ENCODE measurements at regions not wholly inside any gene's neighbourhood (a gene's known extent, or its start where the extent isn't known, plus 50 kb on each side); places are given as distances from the start of the nearest gene placed in this dataset.
"Not testable (repeated sequence)": the region's sequence is repeated elsewhere in the genome, so short reads cannot be mapped to it uniquely, and the experiment has no call there.

- H3K27ac ChIP-seq (ENCODE audit: low read depth, low read length), result no peak overlapping the region
- 41 to 61% (median 51%) methylated on average over 1 of the region's 1 CpG for WGBS, 3 donors
Observed at GRCh38 chr11:81253244-81253643, 1480.4 kb downstream of the FAM181B start.

- no peak overlapping the region for H3K27ac ChIP-seq (ENCODE audit: low read depth, low read length)
- 46 to 78% (median 61%) methylated on average over 3 of the region's 3 CpGs for WGBS, 3 donors
Observed at GRCh38 chr11:81246941-81247340, 1486.7 kb downstream of the FAM181B start.

- 73 to 83% (median 79%) methylated on average over 3 of the region's 3 CpGs for WGBS, 3 donors
- H3K27ac ChIP-seq (ENCODE audit: low read depth, low read length), result no peak overlapping the region
Observed at GRCh38 chr11:81245791-81246190, 1487.9 kb downstream of the FAM181B start.

- no peak overlapping the region for H3K27ac ChIP-seq (ENCODE audit: low read depth, low read length)
- 60 to 68% (median 65%) methylated on average over 5 of the region's 5 CpGs for WGBS, 3 donors
Observed at GRCh38 chr11:81241672-81242275, 1491.9 kb downstream of the FAM181B start.

GRCh38 chr11:81237139-81237538 lies 1496.5 kb downstream of the FAM181B start:
- 70 to 84% (median 71%) methylated on average over 1 of the region's 1 CpG for WGBS, 3 donors
- H3K27ac ChIP-seq (ENCODE audit: low read depth, low read length), result no peak overlapping the region

GRCh38 chr11:81227409-81227808 lies 1506.3 kb downstream of the FAM181B start:
- WGBS, 3 donors, result 94 to 96% (median 95%) methylated on average over 13 of the region's 13 CpGs
- H3K27ac ChIP-seq (ENCODE audit: low read depth, low read length), result not testable (repeated sequence)

- WGBS, 3 donors, result 68 to 77% (median 73%) methylated on average over 3 of the region's 3 CpGs
- H3K27ac ChIP-seq (ENCODE audit: low read depth, low read length), result no peak overlapping the region
Observed at GRCh38 chr11:81224396-81224795, 1509.3 kb downstream of the FAM181B start.

GRCh38 chr11:81222491-81222890 lies 1511.2 kb downstream of the FAM181B start:
- WGBS, 3 donors, result 80 to 88% (median 81%) methylated on average over 3 of the region's 3 CpGs

GRCh38 chr11:81220146-81220895 lies 1513.3 kb downstream of the FAM181B start:
- WGBS, 3 donors, result 65 to 68% (median 67%) methylated on average over 9 of the region's 9 CpGs
- H3K27ac ChIP-seq (ENCODE audit: low read depth, low read length), result no peak overlapping the region

More at GRCh38 chr11:81222491-81222890, 1511.2 kb downstream of the FAM181B start:
- no peak overlapping the region for H3K27ac ChIP-seq (ENCODE audit: low read depth, low read length)

GRCh38 chr11:81219661-81220060 lies 1514.0 kb downstream of the FAM181B start:
- H3K27ac ChIP-seq (ENCODE audit: low read depth, low read length), result no peak overlapping the region
- WGBS, 3 donors, result 74 to 83% (median 82%) methylated on average over 1 of the region's 1 CpG

- 26 to 83% (median 65%) methylated on average over 4 of the region's 4 CpGs for WGBS, 3 donors
- no peak overlapping the region for H3K27ac ChIP-seq (ENCODE audit: low read depth, low read length)
Observed at GRCh38 chr11:81218440-81218839, 1515.2 kb downstream of the FAM181B start.

GRCh38 chr11:81211050-81211449 lies 1522.6 kb downstream of the FAM181B start:
- 60 to 75% (median 74%) methylated on average over 4 of the region's 4 CpGs for WGBS, 3 donors
- H3K27ac ChIP-seq (ENCODE audit: low read depth, low read length), result no peak overlapping the region

GRCh38 chr11:81207421-81208054 lies 1526.1 kb downstream of the FAM181B start:
- WGBS, 3 donors, result 93 to 95% (median 94%) methylated on average over 40 to 43 of the region's 43 CpGs

GRCh38 chr11:81203876-81204275 lies 1529.8 kb downstream of the FAM181B start:
- WGBS, 3 donors, result 47 to 60% (median 48%) methylated on average over 1 of the region's 1 CpG
- H3K27ac ChIP-seq (ENCODE audit: low read depth, low read length), result no peak overlapping the region

More at GRCh38 chr11:81207421-81208054, 1526.1 kb downstream of the FAM181B start:
- no peak overlapping the region for H3K27ac ChIP-seq (ENCODE audit: low read depth, low read length)

GRCh38 chr11:81197396-81197795 lies 1536.3 kb downstream of the FAM181B start:
- WGBS, 3 donors, result 82 to 88% (median 85%) methylated on average over 3 of the region's 3 CpGs
- H3K27ac ChIP-seq (ENCODE audit: low read depth, low read length), result no peak overlapping the region

- no peak overlapping the region for H3K27ac ChIP-seq (ENCODE audit: low read depth, low read length)
Observed at GRCh38 chr11:81192516-81192915, 1541.1 kb downstream of the FAM181B start.

GRCh38 chr11:81190546-81190945 lies 1543.1 kb downstream of the FAM181B start:
- H3K27ac ChIP-seq (ENCODE audit: low read depth, low read length), result no peak overlapping the region

- 69 to 73% (median 71%) methylated on average over 7 of the region's 7 CpGs for WGBS, 3 donors
- not testable (repeated sequence) for H3K27ac ChIP-seq (ENCODE audit: low read depth, low read length)
Observed at GRCh38 chr11:81187033-81187432, 1546.6 kb downstream of the FAM181B start.

- H3K27ac ChIP-seq (ENCODE audit: low read depth, low read length), result no peak overlapping the region
- 55 to 75% (median 72%) methylated on average over 3 of the region's 3 CpGs for WGBS, 3 donors
Observed at GRCh38 chr11:81174646-81175330, 1558.9 kb downstream of the FAM181B start.

Measured in adipose tissue (tissue), 3 donors.